GM23248 (cell line): ENCODE measurements at regions not wholly inside any gene's neighbourhood (a gene's known extent, or its start where the extent isn't known, plus 50 kb on each side); places are given as distances from the start of the nearest gene placed in this dataset.

Experiments
- DNase-seq: peaks from one replicate; pipeline ENCODE4 v3.0.0-alpha.2; 2015
- H2AFZ ChIP-seq: fragments of 200-600 bp; sonication (generic); 2 replicates; pipeline ENCODE4 v1.6.1; 2016; ENCODE audit warnings: antibody characterized with exemption
- H3F3A ChIP-seq: fragments of 200-600 bp; sonication (generic); 2 replicates; pipeline ENCODE4 v1.6.1; 2016; ENCODE audit warnings: mild to moderate bottlenecking, antibody characterized with exemption, mixed run types; ENCODE audit not compliant: insufficient read depth
- H3K27ac ChIP-seq: fragments of 200-600 bp; sonication (generic); 2 replicates; pipeline ENCODE4 v1.5.1; 2016; ENCODE audit warnings: mild to moderate bottlenecking
- H3K27me3 ChIP-seq: fragments of 200-600 bp; sonication (generic); replicated peaks from 2 replicates; pipeline ENCODE4 v1.6.1; 2016; ENCODE audit warnings: mild to moderate bottlenecking; ENCODE audit not compliant: insufficient read depth
- H3K36me3 ChIP-seq: fragments of 200-600 bp; sonication (generic); 2 replicates; pipeline ENCODE4 v1.6.1; 2016; ENCODE audit warnings: low read depth, mild to moderate bottlenecking
- H3K4me1 ChIP-seq: fragments of 200-600 bp; sonication (generic); 2 replicates; pipeline ENCODE4 v1.6.1; 2016; ENCODE audit warnings: mild to moderate bottlenecking; ENCODE audit not compliant: insufficient read depth
- H3K4me2 ChIP-seq: fragments of 200-600 bp; sonication (generic); one replicate; pipeline ENCODE4 v1.6.1; 2016; ENCODE audit warnings: mild to moderate bottlenecking; ENCODE audit not compliant: unreplicated experiment
- H3K4me3 ChIP-seq: fragments of 200-600 bp; sonication (generic); 2 replicates; pipeline ENCODE4 v1.5.1; 2016; ENCODE audit warnings: mild to moderate bottlenecking
- H3K79me2 ChIP-seq: fragments of 200-600 bp; sonication (generic); 2 replicates; pipeline ENCODE4 v1.6.1; 2016; ENCODE audit warnings: mild to moderate bottlenecking; ENCODE audit not compliant: insufficient read depth
- H3K9ac ChIP-seq: fragments of 200-600 bp; sonication (generic); 2 replicates; pipeline ENCODE4 v1.6.1; 2016; ENCODE audit warnings: mild to moderate bottlenecking
- H3K9me2 ChIP-seq: fragments of 200-600 bp; sonication (generic); 2 replicates; pipeline ENCODE4 v1.6.1; 2016; ENCODE audit warnings: mixed run types, mild to moderate bottlenecking, moderate library complexity; ENCODE audit not compliant: insufficient read depth
- H3K9me3 ChIP-seq: fragments of 200-600 bp; sonication (generic); one replicate; pipeline ENCODE4 v1.6.1; 2017; ENCODE audit warnings: low read depth
- H4K20me1 ChIP-seq: fragments of 200-600 bp; sonication (generic); 2 replicates; pipeline ENCODE4 v1.6.0; 2016; ENCODE audit not compliant: insufficient read depth
- EZH2 ChIP-seq: fragments of 200-600 bp; sonication (generic); IDR thresholded peaks from 2 replicates; pipeline ENCODE4 v1.6.1; 2018; ENCODE audit warnings: antibody characterized with exemption, mild to moderate bottlenecking; ENCODE audit not compliant: insufficient read depth, poor library complexity, severe bottlenecking
- EZH2phosphoT487 ChIP-seq: fragments of 200-600 bp; sonication (generic); IDR thresholded peaks from 2 replicates; pipeline ENCODE4 v1.6.1; 2018; ENCODE audit warnings: antibody characterized with exemption, moderate library complexity, mild to moderate bottlenecking, low read depth; ENCODE audit not compliant: insufficient read depth
- WGBS, 2 experiments: methylation state at CpG; one replicate each; pipeline ENCODE4 v1.1.6; 2015 to 2017; ENCODE audit warnings: low lambda C conversion rate in 2 of 2, low coverage in 1 of 2; ENCODE audit errors: missing lambda C conversion rate in 2 of 2; 5-methylcytosine and 5-hydroxymethylcytosine counted together
- in situ Hi-C: fragments of 300-500 bp; cut with MboI; formaldehyde crosslinking; loops from 2 replicates; pipeline ENCODE4 v1.15.0; 2020

DNA sequence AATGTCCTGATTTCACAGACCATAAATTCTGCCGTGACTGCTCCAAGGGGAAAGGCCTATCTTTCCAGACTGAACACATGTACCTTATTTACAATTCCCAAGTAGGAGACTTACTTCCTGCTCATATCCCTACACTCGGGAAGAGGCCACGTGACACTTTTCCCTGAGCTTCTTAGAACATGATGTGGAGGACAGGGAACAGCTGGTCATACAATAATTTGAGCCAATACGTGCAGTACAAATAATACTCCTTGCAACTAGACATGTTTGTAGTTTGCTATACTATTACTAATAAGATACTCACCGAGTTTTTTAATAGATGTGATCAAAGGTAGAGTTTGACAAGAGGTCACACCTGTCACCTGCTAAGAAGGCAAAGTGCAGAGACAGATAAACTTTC, 256.4 kb downstream of the SP3 start:
- no peak overlapping the region for H3K9ac ChIP-seq
- peaks cover 8% of the 10 kb centered on the region; the same call in 1 of the 2 replicates for H3K27me3 ChIP-seq
- no peaks in the 10 kb centered on the region for H3K36me3 ChIP-seq
- TF ChIP-seq EZH2 (no peak), EZH2phosphoT487 (no peak)
- in situ Hi-C loops, result no loop called here
- no peaks in the 10 kb centered on the region for H3F3A ChIP-seq
- no peak overlapping the region for H2AFZ ChIP-seq
- H3K9me2 ChIP-seq, result no peaks in the 10 kb centered on the region
- no peaks in the 10 kb centered on the region for H4K20me1 ChIP-seq
- DNase-seq, result no peak
- H3K4me2 ChIP-seq, result no peak overlapping the region
- H3K4me1 ChIP-seq, result no peaks in the 10 kb centered on the region
- H3K79me2 ChIP-seq, result no peaks in the 10 kb centered on the region
- no peak overlapping the region for H3K27ac ChIP-seq
- WGBS, 2 experiments, result 8 to 9% methylated on average over 5 of the region's 5 CpGs
- no peaks in the 10 kb centered on the region for H3K9me3 ChIP-seq
- no peak overlapping the region for H3K4me3 ChIP-seq

GRCh38 chr2:173711816-173712215, 253.4 kb downstream of the SP3 start:
- Histone ChIP-seq H3F3A (no peaks in the 10 kb centered on the region), H3K36me3 (no peaks in the 10 kb centered on the region), H3K27me3 (peaks cover 9% of the 10 kb centered on the region), H3K9me2 (no peaks in the 10 kb centered on the region), H3K9me3 (no peaks in the 10 kb centered on the region), H3K9ac (no peak overlapping the region), H3K27ac (no peak overlapping the region), H3K4me1 (no peaks in the 10 kb centered on the region), H3K4me3 (no peak overlapping the region), H2AFZ (no peak overlapping the region), H3K4me2 (no peak overlapping the region), H4K20me1 (no peaks in the 10 kb centered on the region), H3K79me2 (no peaks in the 10 kb centered on the region)
- no peak for TF ChIP-seq EZH2
- TF ChIP-seq EZH2phosphoT487, result no peak
- DNase-seq, result no peak
- WGBS, 2 experiments, result 79 to 82% methylated on average over 1 of the region's 1 CpG
- in situ Hi-C loops, result no loop called here

- in situ Hi-C loops, result no loop called here
- Histone ChIP-seq H2AFZ (no peak overlapping the region), H3K9me2 (no peaks in the 10 kb centered on the region), H3K4me3 (no peak overlapping the region), H3K36me3 (no peaks in the 10 kb centered on the region), H3F3A (no peaks in the 10 kb centered on the region), H3K4me2 (no peak overlapping the region), H3K9me3 (no peaks in the 10 kb centered on the region), H3K4me1 (no peaks in the 10 kb centered on the region), H4K20me1 (no peaks in the 10 kb centered on the region), H3K27me3 (peaks cover 19% of the 10 kb centered on the region; the same call in 1 of the 2 replicates), H3K9ac (no peak overlapping the region), H3K27ac (no peak overlapping the region), H3K79me2 (no peaks in the 10 kb centered on the region)
- DNase-seq, result no peak
- TF ChIP-seq EZH2 (no peak), EZH2phosphoT487 (no peak)
- 49% methylated on average over 4 of the region's 4 CpGs for WGBS, 2 experiments
These were observed 251.1 kb downstream of the SP3 start for GRCh38 chr2:173713904-173714555.

DNA sequence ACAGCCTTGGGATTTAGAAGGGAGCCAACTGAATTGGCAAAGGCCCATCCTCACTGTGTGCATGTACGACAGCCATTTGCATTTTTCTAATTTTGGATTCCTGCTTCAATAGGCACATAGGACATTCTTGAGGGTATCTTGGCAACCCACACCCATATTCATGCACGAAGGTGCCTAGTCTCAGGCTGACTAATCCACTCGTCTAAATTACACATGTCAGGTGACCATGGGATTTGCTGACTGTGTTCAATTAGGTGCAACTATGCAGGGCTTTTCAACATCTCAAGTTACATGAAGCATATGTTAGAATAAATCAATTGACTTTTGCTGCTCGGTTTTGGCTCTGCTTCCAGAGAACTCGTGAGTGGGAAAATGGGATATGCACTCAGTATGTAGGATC, 249.7 kb downstream of the SP3 start:
- no peak overlapping the region for H2AFZ ChIP-seq
- no peaks in the 10 kb centered on the region for H3K9me2 ChIP-seq
- 9 to 14% methylated on average over 5 of the region's 5 CpGs for WGBS, 2 experiments
- H3F3A ChIP-seq, result no peaks in the 10 kb centered on the region
- H3K79me2 ChIP-seq, result no peaks in the 10 kb centered on the region
- peaks cover 19% of the 10 kb centered on the region; the same call in 1 of the 2 replicates for H3K27me3 ChIP-seq
- no peaks in the 10 kb centered on the region for H3K9me3 ChIP-seq
- no peaks in the 10 kb centered on the region for H4K20me1 ChIP-seq
- in situ Hi-C loops, result no loop called here
- no peak overlapping the region for H3K4me3 ChIP-seq
- no peak overlapping the region for H3K9ac ChIP-seq
- DNase-seq, result no peak
- H3K27ac ChIP-seq, result no peak overlapping the region
- no peak for TF ChIP-seq EZH2phosphoT487
- no peak for TF ChIP-seq EZH2
- no peaks in the 10 kb centered on the region for H3K4me1 ChIP-seq
- no peaks in the 10 kb centered on the region for H3K36me3 ChIP-seq
- H3K4me2 ChIP-seq, result no peak overlapping the region
